DND-41 (cell line): ENCODE measurements at regions not wholly inside any gene's neighbourhood (a gene's known extent, or its start where the extent isn't known, plus 50 kb on each side); places are given as distances from the start of the nearest gene placed in this dataset.

Source experiments
- CTCF ChIP-seq: IDR thresholded peaks from 2 replicates; pipeline ENCODE4 v1.5.1; 2012; ENCODE audit warnings: borderline replicate concordance, low read length, moderate library complexity, mild to moderate bottlenecking; ENCODE audit not compliant: poor library complexity, severe bottlenecking; ENCODE audit errors: extremely low read depth
- EZH2 ChIP-seq: IDR thresholded peaks from 3 replicates; pipeline ENCODE4 v1.6.1; 2012; ENCODE audit warnings: borderline replicate concordance, low read depth, mild to moderate bottlenecking, moderate library complexity, low read length, inconsistent platforms; ENCODE audit not compliant: severe bottlenecking

GRCh38 chr4:3372933-3373465, 68.8 kb upstream of the HGFAC start:
- no peak for TF ChIP-seq CTCF
- TF ChIP-seq EZH2: no peak
